ENCODE measurements at regions not wholly inside any gene's neighbourhood (a gene's known extent, or its start where the extent isn't known, plus 50 kb on each side); places are given as distances from the start of the nearest gene placed in this dataset.

- TF ChIP-seq CREB1 (IDR thresholded peaks at IDR 0.05; ENCODE audit: low read depth), result no peak
- TF ChIP-seq CTCF (IDR thresholded peaks at IDR 0.05 in 2 of 3, conservative IDR thresholded peaks at IDR 0.05 in 1 of 3; ENCODE audit: control insufficient read depth in 2 of 3, extremely low read depth in 1 of 3, insufficient read depth in 1 of 3, low read depth in 3 of 3, low read length in 3 of 3), result no peak
- TF ChIP-seq, protein P1, sequence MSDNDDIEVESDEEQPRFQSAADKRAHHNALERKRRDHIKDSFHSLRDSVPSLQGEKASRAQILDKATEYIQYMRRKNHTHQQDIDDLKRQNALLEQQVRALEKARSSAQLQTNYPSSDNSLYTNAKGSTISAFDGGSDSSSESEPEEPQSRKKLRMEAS (IDR thresholded peaks at IDR 0.05; ENCODE audit: low read depth, low read length), result no peak
- TF ChIP-seq TCF3 (IDR thresholded peaks at IDR 0.05; ENCODE audit: borderline replicate concordance, insufficient read depth, low read depth, low read length), result no peak
- no peak for TF ChIP-seq EZH2 (IDR thresholded peaks at IDR 0.05; ENCODE audit: borderline replicate concordance, control insufficient read depth, low read depth, low read length)
- TF ChIP-seq ZZZ3 (IDR thresholded peaks at IDR 0.05; ENCODE audit: control insufficient read depth, insufficient read length, low read depth), result no peak
- no peak for TF ChIP-seq YY1 (IDR thresholded peaks at IDR 0.05; ENCODE audit: low read depth, low read length)
- TF ChIP-seq SIX5 (IDR thresholded peaks at IDR 0.05; ENCODE audit: low read depth, low read length, severe bottlenecking), result no peak
- no peak for TF ChIP-seq ZNF274 (IDR thresholded peaks at IDR 0.05; ENCODE audit: insufficient read depth, insufficient read length)
- TF ChIP-seq HSF1 (IDR thresholded peaks at IDR 0.05; ENCODE audit: low read depth, low read length), result no peak
- TF ChIP-seq BCLAF1 (IDR thresholded peaks at IDR 0.05), result no peak
Observed at GRCh38 chr3:162052636-162053035, 556.0 kb downstream of the OTOL1 start.
